ENCODE measurements at regions not wholly inside any gene's neighbourhood (a gene's known extent, or its start where the extent isn't known, plus 50 kb on each side); places are given as distances from the start of the nearest gene placed in this dataset.

GRCh38 chr16:7278636-7279035 lies 54.0 kb upstream of the RBFOX1 start:
- no peak for TF ChIP-seq CTCF (IDR thresholded peaks at IDR 0.05; ENCODE audit: low read depth, low read length, poor library complexity, severe bottlenecking)
- TF ChIP-seq EZH2phosphoT487 (IDR thresholded peaks at IDR 0.05; ENCODE audit: borderline replicate concordance, low read length), result no peak
